Smooth muscle cell (in vitro differentiated cells): ENCODE measurements at regions not wholly inside any gene's neighbourhood (a gene's known extent, or its start where the extent isn't known, plus 50 kb on each side); places are given as distances from the start of the nearest gene placed in this dataset.

Experiments
- DNase-seq: peaks from one replicate; lab custom pipeline; 2025; ENCODE audit not compliant: unreplicated experiment; lab: John Stamatoyannopoulos, UW
- H2AFZ ChIP-seq: fragments of 200-600 bp; sonication (generic); 2 replicates; pipeline ENCODE4 v1.6.0; 2016; ENCODE audit warnings: antibody characterized with exemption, low read depth, mild to moderate bottlenecking
- H3F3A ChIP-seq: fragments of 200-600 bp; sonication (generic); 2 replicates; pipeline ENCODE4 v1.6.0; 2017; ENCODE audit warnings: antibody characterized with exemption, low read depth
- H3K27ac ChIP-seq: fragments of 200-600 bp; sonication (generic); 2 replicates; pipeline ENCODE4 v1.5.1; 2016; ENCODE audit warnings: low read depth, mild to moderate bottlenecking
- H3K27me3 ChIP-seq: fragments of 200-600 bp; sonication (generic); 2 replicates; pipeline ENCODE4 v1.6.1; 2016; ENCODE audit warnings: low read depth, mild to moderate bottlenecking
- H3K36me3 ChIP-seq: fragments of 200-600 bp; sonication (generic); 2 replicates; pipeline ENCODE4 v1.5.1; 2016; ENCODE audit warnings: low read depth
- H3K4me1 ChIP-seq: fragments of 200-600 bp; sonication (generic); 2 replicates; pipeline ENCODE4 v1.5.1; 2016; ENCODE audit warnings: low read depth
- H3K4me2 ChIP-seq: fragments of 200-600 bp; sonication (generic); 2 replicates; pipeline ENCODE4 v1.6.0; 2016; ENCODE audit warnings: mild to moderate bottlenecking
- H3K4me3 ChIP-seq: fragments of 200-600 bp; sonication (generic); 2 replicates; pipeline ENCODE4 v1.5.1; 2016; ENCODE audit warnings: mild to moderate bottlenecking
- H3K79me2 ChIP-seq: fragments of 200-600 bp; sonication (generic); 2 replicates; pipeline ENCODE4 v1.6.0; 2016; ENCODE audit warnings: low read depth, mild to moderate bottlenecking
- H3K9ac ChIP-seq: fragments of 200-600 bp; sonication (generic); 2 replicates; pipeline ENCODE4 v1.6.0; 2016; ENCODE audit warnings: low read depth
- H3K9me3 ChIP-seq: fragments of 200-600 bp; sonication (generic); replicated peaks from 2 replicates; pipeline ENCODE4 v1.5.1; 2016; ENCODE audit warnings: low read depth
- H4K20me1 ChIP-seq: fragments of 200-600 bp; sonication (generic); 2 replicates; pipeline ENCODE4 v1.6.0; 2016; ENCODE audit warnings: low read depth
- WGBS: methylation state at CpG from one replicate; pipeline ENCODE4 v1.1.7; 2016; ENCODE audit warnings: low lambda C conversion rate; 5-methylcytosine and 5-hydroxymethylcytosine counted together
- TF ChIP-seq, protein P1 (sequence below): fragments of 200-600 bp; sonication (generic); IDR thresholded peaks from 2 replicates; pipeline ENCODE4 v1.5.1; 2017; ENCODE audit warnings: borderline replicate concordance, mild to moderate bottlenecking, antibody characterized with exemption; ENCODE audit not compliant: insufficient read depth, poor library complexity, severe bottlenecking

DNA sequence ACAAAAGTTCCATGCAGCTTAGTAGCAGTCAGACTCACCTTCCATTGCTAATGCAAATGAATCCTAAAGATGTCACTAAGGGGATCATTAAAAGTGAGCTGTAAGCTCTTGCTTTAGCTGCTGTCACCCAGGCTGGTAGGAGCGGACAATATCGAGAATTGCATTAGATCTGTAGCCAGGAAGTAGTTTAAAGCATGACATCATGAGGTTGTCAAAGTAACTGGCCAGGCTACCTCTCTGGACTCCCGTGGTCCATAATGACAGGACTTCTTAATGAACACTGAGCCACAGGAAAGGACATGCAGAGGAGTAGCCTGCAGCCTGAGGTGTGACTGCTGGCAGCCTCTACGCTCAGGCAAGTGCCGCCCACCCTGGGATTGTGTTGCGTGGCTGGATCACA lies 522.3 kb upstream of the NBEA start:
- Histone ChIP-seq H3K79me2 (no peaks in the 10 kb centered on the region), H2AFZ (no peak overlapping the region), H3K4me3 (no peak overlapping the region), H3K27me3 (no peaks in the 10 kb centered on the region), H3K4me1 (no peaks in the 10 kb centered on the region), H4K20me1 (no peaks in the 10 kb centered on the region), H3K4me2 (no peak overlapping the region), H3K27ac (no peak overlapping the region), H3F3A (no peaks in the 10 kb centered on the region), H3K9me3 (no peaks in the 10 kb centered on the region), H3K9ac (no peak overlapping the region), H3K36me3 (no peaks in the 10 kb centered on the region)
- TF ChIP-seq, protein P1, sequence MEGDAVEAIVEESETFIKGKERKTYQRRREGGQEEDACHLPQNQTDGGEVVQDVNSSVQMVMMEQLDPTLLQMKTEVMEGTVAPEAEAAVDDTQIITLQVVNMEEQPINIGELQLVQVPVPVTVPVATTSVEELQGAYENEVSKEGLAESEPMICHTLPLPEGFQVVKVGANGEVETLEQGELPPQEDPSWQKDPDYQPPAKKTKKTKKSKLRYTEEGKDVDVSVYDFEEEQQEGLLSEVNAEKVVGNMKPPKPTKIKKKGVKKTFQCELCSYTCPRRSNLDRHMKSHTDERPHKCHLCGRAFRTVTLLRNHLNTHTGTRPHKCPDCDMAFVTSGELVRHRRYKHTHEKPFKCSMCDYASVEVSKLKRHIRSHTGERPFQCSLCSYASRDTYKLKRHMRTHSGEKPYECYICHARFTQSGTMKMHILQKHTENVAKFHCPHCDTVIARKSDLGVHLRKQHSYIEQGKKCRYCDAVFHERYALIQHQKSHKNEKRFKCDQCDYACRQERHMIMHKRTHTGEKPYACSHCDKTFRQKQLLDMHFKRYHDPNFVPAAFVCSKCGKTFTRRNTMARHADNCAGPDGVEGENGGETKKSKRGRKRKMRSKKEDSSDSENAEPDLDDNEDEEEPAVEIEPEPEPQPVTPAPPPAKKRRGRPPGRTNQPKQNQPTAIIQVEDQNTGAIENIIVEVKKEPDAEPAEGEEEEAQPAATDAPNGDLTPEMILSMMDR = no peak
- 76% methylated on average over 6 of the region's 6 CpGs for WGBS
- no peak for DNase-seq

DNA sequence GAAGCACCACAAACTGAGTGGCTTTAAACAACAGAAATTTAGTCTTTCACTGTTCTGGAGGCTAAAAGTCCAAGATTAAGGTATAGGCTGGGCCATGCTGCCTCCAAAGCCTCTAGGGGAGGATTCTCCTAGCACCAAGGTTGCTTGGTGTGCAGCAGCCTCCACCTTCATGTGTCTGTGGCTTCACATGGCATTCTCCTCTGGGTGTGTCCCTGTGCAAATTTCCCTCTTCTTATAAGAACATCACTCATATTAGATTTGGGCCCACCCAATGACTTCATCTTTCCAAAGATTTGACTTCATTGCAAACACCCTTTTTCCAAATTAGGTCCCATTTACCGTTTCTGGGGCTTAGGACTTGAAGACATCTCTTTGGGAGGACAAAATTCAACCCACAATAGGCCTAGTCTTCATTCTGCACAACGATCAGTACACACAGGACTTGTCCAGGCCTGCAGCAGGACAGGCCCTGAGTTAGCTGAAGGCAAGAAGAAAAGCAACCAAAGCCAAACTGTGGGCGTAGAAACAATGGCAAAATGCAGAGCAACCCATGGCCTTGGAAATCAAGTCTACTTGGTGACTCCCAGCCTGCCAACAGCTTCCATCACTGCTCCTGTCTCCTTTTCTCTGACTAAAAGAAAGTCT lies 521.2 kb upstream of the NBEA start:
- TF ChIP-seq, protein P1 = no peak
- Histone ChIP-seq H3K4me2 (no peak overlapping the region), H3F3A (no peaks in the 10 kb centered on the region), H3K27ac (no peak overlapping the region), H4K20me1 (no peaks in the 10 kb centered on the region), H3K4me3 (no peak overlapping the region), H3K27me3 (no peaks in the 10 kb centered on the region), H3K79me2 (no peaks in the 10 kb centered on the region), H3K4me1 (no peaks in the 10 kb centered on the region), H3K36me3 (no peaks in the 10 kb centered on the region), H3K9ac (no peak overlapping the region), H2AFZ (no peak overlapping the region), H3K9me3 (no peaks in the 10 kb centered on the region)
- 89% methylated on average over 3 of the region's 3 CpGs for WGBS
- no peak for DNase-seq

DNA sequence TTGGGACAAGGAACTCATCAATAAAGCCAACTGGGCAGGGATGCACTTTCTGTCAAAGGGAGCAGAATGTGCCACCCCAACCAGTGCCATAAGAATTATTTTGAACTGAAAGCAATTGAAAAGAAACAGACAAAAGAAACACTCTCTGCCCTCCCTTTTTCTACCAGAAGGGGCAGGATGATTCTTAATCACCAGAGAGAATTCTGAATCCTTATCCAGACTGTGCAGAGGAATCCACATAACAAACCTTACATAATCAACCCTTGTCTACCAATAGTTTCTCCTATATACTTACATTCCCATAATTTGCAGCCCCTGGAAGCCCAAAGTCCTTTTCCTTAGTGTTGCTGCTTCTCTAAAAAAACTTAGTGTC lies 520.7 kb upstream of the NBEA start:
- Histone ChIP-seq H2AFZ (no peak overlapping the region), H3K4me3 (no peak overlapping the region), H3K27me3 (no peaks in the 10 kb centered on the region), H3K4me2 (no peak overlapping the region), H3K36me3 (no peaks in the 10 kb centered on the region), H3K4me1 (no peaks in the 10 kb centered on the region), H3K9ac (no peak overlapping the region), H3K9me3 (no peaks in the 10 kb centered on the region), H4K20me1 (no peaks in the 10 kb centered on the region), H3K79me2 (no peaks in the 10 kb centered on the region), H3K27ac (no peak overlapping the region), H3F3A (no peaks in the 10 kb centered on the region)
- DNase-seq = no peak
- TF ChIP-seq, protein P1 = no peak

DNA sequence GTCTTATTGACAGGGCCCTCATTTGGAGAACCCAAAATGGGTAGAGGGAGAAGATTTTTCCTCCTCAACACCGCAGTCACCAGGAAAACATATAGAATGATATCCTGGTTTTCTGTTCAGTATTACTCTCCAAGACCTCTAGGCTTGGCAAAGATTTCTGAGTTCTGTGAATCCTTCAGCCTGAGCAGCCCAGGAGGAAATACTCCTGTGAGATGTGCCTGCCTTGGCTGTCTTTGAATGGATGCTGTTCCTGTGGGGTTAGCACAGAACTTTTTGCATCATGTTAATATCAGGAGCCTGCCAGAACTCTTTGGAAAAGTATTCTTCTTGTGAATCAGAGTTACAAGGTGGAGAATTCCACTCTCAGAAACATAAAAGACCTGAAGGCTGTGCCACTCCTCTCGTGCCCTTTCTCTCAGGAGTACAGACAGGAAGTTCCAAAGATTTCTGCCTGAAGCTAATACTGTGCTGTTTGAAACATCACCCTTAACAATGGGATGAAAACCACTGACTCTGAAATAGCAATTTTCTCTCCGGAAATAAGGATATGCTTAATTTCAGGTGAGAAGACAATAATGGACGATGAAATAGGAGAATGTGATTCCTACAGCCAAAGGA lies 520.1 kb upstream of the NBEA start:
- Histone ChIP-seq H3F3A (no peaks in the 10 kb centered on the region), H3K4me1 (no peaks in the 10 kb centered on the region), H3K4me3 (no peak overlapping the region), H3K27ac (no peak overlapping the region), H3K36me3 (no peaks in the 10 kb centered on the region), H4K20me1 (no peaks in the 10 kb centered on the region), H3K9ac (no peak overlapping the region), H2AFZ (no peak overlapping the region), H3K79me2 (no peaks in the 10 kb centered on the region), H3K4me2 (no peak overlapping the region), H3K27me3 (no peaks in the 10 kb centered on the region), H3K9me3 (no peaks in the 10 kb centered on the region)
- DNase-seq = no peak
- WGBS = 71% methylated on average over 4 of the region's 4 CpGs
- TF ChIP-seq, protein P1 = no peak
